OCI-LY7 (cell line): ENCODE measurements at regions not wholly inside any gene's neighbourhood (a gene's known extent, or its start where the extent isn't known, plus 50 kb on each side); places are given as distances from the start of the nearest gene placed in this dataset.

Experiments
- EZH2phosphoT487 ChIP-seq: fragments of 200-600 bp; sonication (generic); IDR thresholded peaks from 2 replicates; pipeline ENCODE4 v1.6.1; 2018; ENCODE audit warnings: low read depth, borderline replicate concordance, mild to moderate bottlenecking, mixed run types, antibody characterized with exemption, low read length, moderate library complexity, mixed read lengths
- TF ChIP-seq, protein P1 (sequence below): fragments of 200-600 bp; sonication (generic); conservative IDR thresholded peaks from 2 replicates; pipeline ENCODE4 v1.5.1; 2014; ENCODE audit warnings: mild to moderate bottlenecking, antibody characterized with exemption, low read length, moderate library complexity, mixed read lengths

DNA sequence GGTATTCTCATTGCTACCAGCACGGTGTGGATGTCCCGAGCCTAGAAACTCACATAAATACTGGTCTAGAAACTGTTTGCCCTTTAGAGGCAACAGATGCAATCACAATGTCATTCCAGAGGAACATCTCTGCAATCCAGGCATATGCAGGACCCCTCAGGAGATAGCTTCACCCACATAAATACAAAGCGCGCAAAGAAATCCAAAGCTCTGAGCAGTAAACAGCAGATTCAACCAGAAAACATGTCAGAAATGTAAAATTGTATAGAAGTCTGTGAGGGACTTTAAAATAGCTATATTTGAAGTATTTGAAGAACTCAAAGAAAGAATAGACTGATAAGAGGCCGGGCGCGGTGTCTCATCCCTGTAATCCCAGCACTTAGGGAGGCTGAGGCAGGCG lies 291.7 kb downstream of the FAM43A start:
- TF ChIP-seq, protein P1, sequence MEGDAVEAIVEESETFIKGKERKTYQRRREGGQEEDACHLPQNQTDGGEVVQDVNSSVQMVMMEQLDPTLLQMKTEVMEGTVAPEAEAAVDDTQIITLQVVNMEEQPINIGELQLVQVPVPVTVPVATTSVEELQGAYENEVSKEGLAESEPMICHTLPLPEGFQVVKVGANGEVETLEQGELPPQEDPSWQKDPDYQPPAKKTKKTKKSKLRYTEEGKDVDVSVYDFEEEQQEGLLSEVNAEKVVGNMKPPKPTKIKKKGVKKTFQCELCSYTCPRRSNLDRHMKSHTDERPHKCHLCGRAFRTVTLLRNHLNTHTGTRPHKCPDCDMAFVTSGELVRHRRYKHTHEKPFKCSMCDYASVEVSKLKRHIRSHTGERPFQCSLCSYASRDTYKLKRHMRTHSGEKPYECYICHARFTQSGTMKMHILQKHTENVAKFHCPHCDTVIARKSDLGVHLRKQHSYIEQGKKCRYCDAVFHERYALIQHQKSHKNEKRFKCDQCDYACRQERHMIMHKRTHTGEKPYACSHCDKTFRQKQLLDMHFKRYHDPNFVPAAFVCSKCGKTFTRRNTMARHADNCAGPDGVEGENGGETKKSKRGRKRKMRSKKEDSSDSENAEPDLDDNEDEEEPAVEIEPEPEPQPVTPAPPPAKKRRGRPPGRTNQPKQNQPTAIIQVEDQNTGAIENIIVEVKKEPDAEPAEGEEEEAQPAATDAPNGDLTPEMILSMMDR = no peak
- no peak for TF ChIP-seq EZH2phosphoT487
